ENCODE measurements at regions not wholly inside any gene's neighbourhood (a gene's known extent, or its start where the extent isn't known, plus 50 kb on each side); places are given as distances from the start of the nearest gene placed in this dataset.

DNA sequence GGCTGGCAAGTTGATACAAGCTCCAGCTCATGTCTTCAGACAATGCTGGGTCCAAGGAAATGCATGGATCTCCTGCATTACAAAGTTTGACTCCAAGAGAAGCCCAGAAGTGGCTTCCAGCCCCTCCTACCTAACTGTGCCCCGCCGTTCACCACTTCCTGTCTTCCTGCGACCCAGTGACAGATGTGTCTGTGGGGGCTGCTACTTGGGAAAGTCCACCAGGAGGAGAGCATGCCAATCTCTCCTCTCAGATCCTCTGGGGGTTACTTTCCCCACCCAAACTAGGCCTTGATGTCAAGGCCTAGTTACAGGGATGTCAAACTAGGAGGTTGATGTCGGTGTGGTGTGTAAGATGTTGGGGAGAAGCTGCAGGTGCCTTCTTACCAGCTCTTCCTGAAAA, 133.6 kb upstream of the RASGRP1 start:
- no peak for DNase-seq

GRCh38 chr15:38699633-38700230, 135.1 kb upstream of the RASGRP1 start:
- DNase-seq: no peak

DNA sequence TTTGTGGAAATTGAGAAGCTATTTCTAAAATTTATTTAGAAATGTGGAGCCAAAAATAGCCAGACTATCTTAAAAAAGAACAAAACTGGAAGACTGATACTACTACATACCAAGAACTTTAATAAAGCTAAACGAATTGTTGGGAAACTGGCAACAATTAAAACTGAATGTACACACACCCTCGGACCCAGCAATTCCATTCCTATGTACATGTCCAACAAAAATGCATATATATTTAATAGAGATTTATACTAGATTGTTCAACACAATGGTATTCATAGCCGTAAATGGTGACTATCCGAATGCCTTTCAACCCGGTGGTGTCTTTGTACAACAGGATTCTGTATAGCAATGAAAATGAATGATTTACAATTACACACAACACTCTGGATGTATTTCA, 136.5 kb upstream of the RASGRP1 start:
- no peak for DNase-seq

GRCh38 chr15:38702178-38702912, 137.7 kb upstream of the RASGRP1 start:
- DNase-seq: no peak

DNA sequence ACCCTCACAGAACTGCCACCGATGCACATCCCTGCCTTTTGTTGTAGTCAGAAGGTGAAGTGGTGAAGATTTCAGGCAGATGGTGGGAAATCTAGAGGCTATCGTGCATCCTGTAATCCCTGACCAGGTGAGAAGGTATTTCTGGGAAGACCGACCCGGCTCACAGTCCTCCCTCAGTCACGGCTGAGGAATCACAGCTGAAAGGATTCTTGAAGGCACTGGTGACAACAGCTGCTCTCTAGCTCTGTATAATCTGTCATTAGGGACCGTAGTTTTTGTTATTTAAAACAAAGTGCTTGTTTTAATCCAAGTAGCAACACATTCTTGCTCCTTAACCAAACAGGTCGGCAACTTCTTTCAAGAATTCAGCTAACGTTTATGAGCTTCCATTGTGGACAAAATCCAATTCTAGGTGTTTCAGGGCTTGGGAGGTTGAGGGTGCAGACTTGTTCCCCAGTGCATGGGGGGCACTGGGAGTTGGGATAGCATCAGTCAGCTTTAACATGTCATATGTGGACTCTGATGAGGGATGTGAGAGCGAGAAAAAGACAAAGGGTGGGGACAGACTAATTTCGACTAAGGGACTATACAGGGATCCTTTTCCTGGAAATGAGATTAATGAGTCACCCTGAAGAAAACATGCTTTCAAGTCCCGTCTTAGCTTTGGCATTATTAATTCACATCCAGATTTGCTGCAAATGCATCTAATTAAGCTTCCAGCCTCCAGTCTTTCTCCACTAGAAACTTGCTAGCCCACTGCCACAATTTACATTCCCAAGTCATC, 141.0 kb upstream of the RASGRP1 start:
- no peak for DNase-seq

DNA sequence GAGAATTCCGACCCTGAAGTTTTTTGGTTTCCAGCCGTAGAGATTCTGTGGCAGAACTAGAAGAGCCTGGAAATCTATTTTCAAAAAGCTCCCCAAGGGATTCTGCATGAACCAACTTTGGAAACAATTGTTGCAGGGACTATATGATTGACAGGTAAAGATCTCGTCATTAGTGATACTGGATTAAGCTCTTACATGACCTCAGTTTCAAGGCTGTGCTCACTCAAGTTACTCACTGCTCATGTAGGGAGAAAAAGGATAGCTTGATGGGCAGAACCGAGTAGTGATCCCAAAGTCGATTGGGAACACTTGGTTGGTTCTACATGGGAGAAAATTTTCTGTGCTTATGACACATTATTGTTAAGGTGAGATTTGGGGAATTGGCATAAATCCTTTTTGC, 142.3 kb upstream of the RASGRP1 start:
- DNase-seq: no peak

- no peak for DNase-seq
Observed at GRCh38 chr15:38707802-38708671, 143.4 kb upstream of the RASGRP1 start.

DNA sequence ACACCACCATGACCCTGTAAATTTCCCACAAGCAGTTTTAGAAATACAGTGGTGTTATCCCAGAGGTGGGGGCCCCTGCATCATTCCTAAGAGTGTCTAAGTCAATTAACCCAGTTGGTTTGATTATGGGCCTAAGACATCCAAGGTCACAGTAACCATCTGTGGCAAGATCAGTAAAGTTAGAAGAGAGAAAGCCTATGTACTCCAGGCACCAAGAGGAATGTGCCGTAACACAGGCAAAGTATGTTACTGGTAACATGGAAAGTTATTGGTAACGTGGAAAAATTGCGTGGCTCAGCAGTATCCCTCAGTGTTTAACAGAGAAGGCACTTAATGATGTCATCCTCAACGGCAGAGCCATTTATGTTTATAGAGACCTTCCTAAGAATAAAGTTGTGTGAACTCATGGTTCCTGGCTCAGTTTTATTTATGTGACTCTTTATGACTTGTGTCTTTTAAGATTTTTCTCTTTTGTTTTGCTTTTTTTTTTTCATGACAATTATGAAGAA, 144.1 kb upstream of the RASGRP1 start:
- DNase-seq: no peak

- no peak for DNase-seq
Observed at GRCh38 chr15:38709196-38709595, 144.6 kb upstream of the RASGRP1 start.

GRCh38 chr15:38714309-38715072, 149.9 kb upstream of the RASGRP1 start:
- no peak for DNase-seq

DNA sequence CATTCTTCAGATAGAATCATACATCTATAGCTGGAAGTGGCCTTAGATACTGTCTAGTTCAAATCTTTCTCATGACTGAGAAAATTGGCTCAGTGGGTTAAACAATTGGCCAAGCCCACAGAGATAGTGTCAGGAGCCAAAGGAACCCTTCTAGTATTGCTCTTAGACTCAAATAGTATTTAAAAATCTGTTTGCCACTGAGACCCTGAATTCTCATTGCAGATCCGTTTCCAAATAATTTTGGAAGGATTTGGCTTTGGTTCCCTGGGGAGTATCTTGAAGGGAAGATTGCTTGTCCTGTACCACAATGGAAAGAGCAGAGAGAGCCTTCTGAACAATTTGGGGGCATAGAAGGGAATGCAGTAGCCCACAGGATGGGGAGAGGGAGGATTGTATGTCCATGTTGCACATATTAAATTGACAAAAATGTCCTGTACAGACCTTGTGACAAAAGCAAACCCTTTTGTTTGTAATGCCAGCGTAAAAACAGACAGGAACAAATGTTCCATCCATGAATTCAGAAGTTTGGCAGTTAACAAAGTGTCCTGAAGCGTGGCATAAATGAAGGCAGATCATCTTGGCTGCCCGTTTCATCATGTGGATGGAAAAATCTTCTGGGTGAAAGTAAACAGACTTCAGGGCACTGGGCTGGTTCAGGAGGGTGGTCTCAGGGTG, 156.4 kb upstream of the RASGRP1 start:
- DNase-seq: no peak

DNA sequence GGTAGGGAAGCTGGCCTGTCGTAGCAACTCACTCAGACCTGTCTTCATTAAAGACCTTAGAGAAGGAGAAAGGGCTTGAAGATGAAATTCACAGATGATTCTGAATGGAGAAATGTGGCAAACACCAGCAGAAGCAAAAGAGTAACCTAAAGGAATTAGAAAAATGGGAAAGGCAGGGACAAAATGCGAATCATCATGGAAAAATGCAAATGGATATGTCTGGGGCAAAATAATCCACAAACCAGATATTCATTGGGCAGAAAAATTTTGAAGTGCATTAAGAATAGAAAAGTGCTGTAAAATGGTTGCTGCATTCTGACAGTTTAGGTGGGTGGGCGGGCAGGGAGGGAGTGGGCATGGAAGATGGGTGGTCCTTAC, 156.9 kb upstream of the RASGRP1 start:
- DNase-seq: no peak

- DNase-seq: no peak
Observed at GRCh38 chr15:38722236-38722635, 157.6 kb upstream of the RASGRP1 start.

- DNase-seq: no peak
Observed at GRCh38 chr15:38724827-38725226, 160.2 kb upstream of the RASGRP1 start.

DNA sequence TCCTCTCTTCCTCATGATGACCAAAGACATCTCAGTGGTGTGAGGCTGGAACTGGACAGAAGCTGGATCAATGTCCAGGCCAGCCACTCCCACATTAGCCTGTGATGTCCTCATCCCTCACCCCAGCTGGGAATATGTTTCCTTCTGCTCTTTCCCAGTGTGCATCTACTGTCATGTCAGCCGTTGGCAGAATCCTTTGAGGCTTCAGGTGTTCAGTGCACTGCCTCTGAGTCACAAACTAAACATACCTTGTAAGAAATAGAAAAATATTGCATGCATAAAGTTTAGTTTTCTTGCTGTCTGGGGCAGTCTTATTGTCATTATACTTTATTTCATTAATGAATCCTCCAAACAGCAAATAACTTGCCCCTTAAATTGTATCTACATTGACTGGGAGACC, 161.6 kb upstream of the RASGRP1 start:
- DNase-seq: no peak

- no peak for DNase-seq
Observed at GRCh38 chr15:38733331-38733730, 168.7 kb upstream of the RASGRP1 start.

DNA sequence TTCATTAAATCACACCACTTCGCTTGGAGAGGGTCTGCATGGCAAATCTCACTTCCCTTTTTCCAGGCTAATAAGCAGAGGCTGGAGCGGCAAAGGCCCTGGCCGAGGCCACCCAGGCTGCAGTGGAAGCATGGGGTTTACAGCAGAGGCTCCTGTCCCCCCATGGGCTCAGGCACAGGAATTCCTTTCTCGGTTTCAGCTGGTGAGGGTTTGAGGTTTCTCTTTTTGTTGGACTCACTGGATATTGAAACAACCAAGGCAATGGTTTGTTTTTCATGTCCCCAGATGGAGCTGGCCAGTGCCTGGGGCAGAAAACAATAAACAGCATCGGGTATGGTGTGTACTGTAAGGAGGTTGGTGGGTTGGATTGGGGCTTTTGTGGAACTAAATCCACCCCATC, 175.6 kb upstream of the RASGRP1 start:
- DNase-seq: no peak

- DNase-seq: no peak
Observed at GRCh38 chr15:38743147-38743546, 178.5 kb upstream of the RASGRP1 start.

DNA sequence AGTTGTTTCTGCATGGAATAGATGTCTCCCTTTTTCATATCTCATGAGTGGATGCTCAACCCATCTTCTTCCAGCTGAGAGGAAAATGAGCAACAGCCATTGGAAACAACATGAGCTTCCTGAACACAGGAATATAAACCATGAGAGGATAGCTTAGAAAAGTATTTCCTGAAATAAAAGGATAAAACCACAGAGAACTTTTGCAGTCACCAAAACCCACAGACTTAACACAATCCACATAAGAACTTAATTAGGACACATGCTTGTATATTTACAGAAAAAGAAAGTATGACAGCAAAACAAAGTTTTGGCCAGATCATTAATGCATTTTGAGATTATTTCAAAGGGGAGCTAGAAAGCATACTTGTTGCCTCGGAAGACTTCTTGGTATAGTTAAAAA, 180.5 kb upstream of the RASGRP1 start:
- no peak for DNase-seq

DNA sequence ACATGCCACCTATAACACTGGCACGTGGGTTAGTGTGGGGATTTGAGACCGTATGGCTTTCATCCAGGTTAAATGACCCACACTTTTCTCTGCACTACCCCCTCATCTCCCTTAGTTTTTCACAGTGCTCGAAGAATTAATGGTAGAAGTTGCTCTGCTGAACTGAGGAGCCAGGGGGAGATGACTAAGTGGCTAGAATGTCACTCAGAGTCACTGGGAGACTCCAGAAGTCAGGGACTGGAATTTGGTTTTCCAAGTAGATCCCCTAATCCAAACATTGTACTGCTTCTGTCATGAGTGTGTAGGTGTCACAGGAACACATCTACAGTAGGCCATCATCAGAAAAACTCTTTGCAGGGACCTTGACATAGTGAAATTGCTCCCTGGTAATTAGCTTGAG, 181.0 kb upstream of the RASGRP1 start:
- DNase-seq: no peak

DNA sequence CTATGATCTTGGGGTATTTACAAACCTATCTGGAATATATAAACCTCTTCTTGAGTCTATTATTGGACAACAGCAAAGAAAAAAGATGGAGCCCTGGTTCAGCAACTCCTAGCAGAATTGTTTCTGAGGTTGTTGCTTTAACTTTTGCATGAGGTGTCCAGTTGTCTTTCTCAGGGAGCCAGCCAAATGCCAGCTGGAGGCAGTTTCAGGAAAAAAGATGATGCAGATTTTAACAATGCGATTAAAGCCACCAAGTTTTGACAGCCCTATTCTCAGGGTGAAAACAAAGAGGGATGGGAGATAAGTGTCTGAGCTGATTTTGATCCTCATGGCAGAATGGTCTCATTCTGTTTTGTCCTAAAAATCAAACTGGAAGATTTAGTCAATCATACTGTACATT, 181.6 kb upstream of the RASGRP1 start:
- no peak for DNase-seq

GRCh38 chr15:38748710-38749109, 184.1 kb upstream of the RASGRP1 start:
- DNase-seq: no peak
